HepG2 (cell line): ENCODE measurements at regions not wholly inside any gene's neighbourhood (a gene's known extent, or its start where the extent isn't known, plus 50 kb on each side); places are given as distances from the start of the nearest gene placed in this dataset.

Experiments used
- ATAC-seq: fragments of 200-7000 bp; cut with Tn5 transposase; 3 replicates; pipeline ENCODE4 v1.9.1; 2020; ENCODE audit warnings: mild to moderate bottlenecking, moderate library complexity
- BruUV-seq: library from RNA; stranded (reverse); fragments of 400-500 nt; replicated peaks from 2 replicates; lab custom pipeline; 2021; lab: Mats Ljungman, UMichigan
- CTCF ChIA-PET: fragments of 300-600 bp; formaldehyde crosslinking; extraction: SDS; loops from one replicate; lab custom pipeline; 2021; ENCODE audit warnings: low total read pairs, inconsistent platforms, low intra/inter-chr PET ratio; lab: Yijun Ruan, JAX
- POLR2A ChIA-PET: fragments of 350-600 bp; sonication (Branson Sonifier 250); formaldehyde crosslinking; loops from one replicate; lab custom pipeline; 2020; ENCODE audit warnings: antibody characterized with exemption, inconsistent platforms; lab: Yijun Ruan, JAX
- DNase-seq: peaks from one replicate; pipeline ENCODE4 v3.0.0-alpha.2; 2015; ENCODE audit warnings: low spot score
- FAIRE-seq: peaks from 3 replicates; lab custom pipeline; 2011; peaks lifted over from hg19 to GRCh38; lab: Jason Lieb, UNC
- H2AFZ ChIP-seq: one replicate; pipeline ENCODE4 v1.6.1; 2011; ENCODE audit warnings: low read length, inconsistent platforms
- H3K27ac ChIP-seq: fragments of 300-600 bp; 3 replicates; pipeline ENCODE4 v1.8.0; 2011; ENCODE audit warnings: mixed run types, mild to moderate bottlenecking, mixed read lengths, low read length, inconsistent platforms; ENCODE audit not compliant: insufficient read depth; ENCODE audit errors: extremely low read length
- H3K27me3 ChIP-seq, 2 experiments: fragments of 200-600 bp in 1 of 2; 2 replicates in 1 of 2; 3 replicates in 1 of 2; pipeline versions ENCODE4 v1.6.0 to v1.8.0; 2011; ENCODE audit warnings: low read length in 2 of 2, mild to moderate bottlenecking in 2 of 2, moderate library complexity in 2 of 2, inconsistent platforms in 1 of 2; ENCODE audit not compliant: insufficient read depth in 2 of 2, control insufficient read depth in 1 of 2
- H3K36me3 ChIP-seq, 2 experiments: fragments of 200-600 bp in 1 of 2; replicated peaks in 1 of 2; 2 replicates in 1 of 2; 3 replicates in 1 of 2; pipeline versions ENCODE4 v1.5.1 to v1.8.0; 2011; ENCODE audit warnings: low read length in 2 of 2, inconsistent platforms in 1 of 2; ENCODE audit not compliant: insufficient read depth in 2 of 2, control insufficient read depth in 1 of 2
- H3K4me1 ChIP-seq: 2 replicates; pipeline ENCODE4 v1.5.1; 2012; ENCODE audit warnings: low read length, inconsistent platforms; ENCODE audit not compliant: insufficient read depth
- H3K4me2 ChIP-seq: 2 replicates; pipeline ENCODE4 v1.6.0; 2011; ENCODE audit warnings: low read depth, low read length, inconsistent platforms
- H3K4me3 ChIP-seq, 3 experiments: fragments of 200-600 bp in 1 of 3; sonication (generic), shearing (Covaris generic) in 1 of 3; replicated peaks in 1 of 3; 2 replicates each; pipeline ENCODE4 v1.5.1; 2011 to 2016; ENCODE audit warnings: low read length in 3 of 3, inconsistent platforms in 2 of 3, low read depth in 2 of 3, mild to moderate bottlenecking in 2 of 3, control low read depth in 1 of 3, mixed read lengths in 1 of 3; ENCODE audit not compliant: insufficient read depth in 1 of 3
- H3K79me2 ChIP-seq: one replicate; pipeline ENCODE4 v1.6.1; 2011; ENCODE audit warnings: low read length, inconsistent platforms; ENCODE audit not compliant: insufficient read depth
- H3K9ac ChIP-seq: 2 replicates; pipeline ENCODE4 v1.6.0; 2011; ENCODE audit warnings: mild to moderate bottlenecking, low read depth, low read length, inconsistent platforms; ENCODE audit not compliant: insufficient read depth
- H3K9me3 ChIP-seq: 2 replicates; pipeline ENCODE4 v1.5.1; 2012; ENCODE audit warnings: mild to moderate bottlenecking, low read length
- H4K20me1 ChIP-seq: 2 replicates; pipeline ENCODE4 v1.6.0; 2011; ENCODE audit warnings: inconsistent platforms, mild to moderate bottlenecking, low read length, moderate library complexity; ENCODE audit not compliant: insufficient read depth
- ARID4A ChIP-seq: sonication (generic); formaldehyde crosslinking; IDR thresholded peaks from 2 replicates; pipeline ENCODE4 v1.5.0; 2020; ENCODE audit warnings: mild to moderate bottlenecking, missing genetic modification reagents, borderline replicate concordance
- WGBS: methylation state at CpG from one replicate; pipeline ENCODE4 v1.1.6; 2017; ENCODE audit warnings: low lambda C conversion rate; 5-methylcytosine and 5-hydroxymethylcytosine counted together
- in situ Hi-C: cut with HindIII; loops from 2 replicates; pipeline ENCODE4 v1.10.0; 2017; ENCODE audit warnings: low pct_unique_long_range_greater_than_20kb; ENCODE audit not compliant: extremely low pct_ligation_motif_present
- intact Hi-C: fragments of 100-400 bp; cut with micrococcal nuclease; formaldehyde crosslinking; loops from one replicate; pipeline ENCODE4 v1.10.0; 2022; ENCODE audit not compliant: unreplicated experiment
- TF ChIP-seq, protein P1 (sequence below): sonication (generic); formaldehyde crosslinking; IDR thresholded peaks from 2 replicates; pipeline ENCODE4 v1.4.0; 2020; ENCODE audit warnings: missing genetic modification reagents
- TF ChIP-seq, protein P2 (sequence below): fragments of 450-650 bp; IDR thresholded peaks from 2 replicates; pipeline ENCODE4 v1.6.1; 2017

DNA sequence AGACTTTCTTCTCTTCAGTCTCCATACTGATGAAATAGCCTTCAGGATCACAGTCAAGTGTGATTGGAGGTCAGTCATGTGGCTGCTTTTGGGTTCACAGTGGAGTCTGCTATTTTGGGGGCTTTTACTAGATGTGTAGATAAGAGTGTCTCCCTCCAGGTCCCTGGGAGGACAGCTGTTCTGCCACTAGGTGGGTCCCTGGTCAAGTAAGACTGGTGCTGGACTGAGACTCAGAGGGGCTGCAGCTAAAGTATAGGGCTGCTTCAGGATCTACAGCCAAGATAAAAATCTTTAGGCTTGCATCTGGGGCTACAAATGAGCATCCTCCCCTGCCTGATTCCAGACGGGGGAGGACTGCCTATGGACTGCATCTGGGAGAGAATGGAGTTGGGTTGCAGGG, 200.7 kb upstream of the ANKRD50 start:
- CTCF ChIA-PET, result no interaction called here
- in situ Hi-C loops, result no loop called here
- intact Hi-C loops, result no loop called here
- H3K27me3 ChIP-seq, result no peaks in the 10 kb centered on the region
- ATAC-seq, result no peak
- no TSS peak for BruUV-seq
- H3K4me2 ChIP-seq, result no peak overlapping the region
- peaks cover 22% of the 10 kb centered on the region for H3K9me3 ChIP-seq
- H3K4me1 ChIP-seq, result no peaks in the 10 kb centered on the region
- no peaks in the 10 kb centered on the region for H3K79me2 ChIP-seq
- no peak overlapping the region for H3K9ac ChIP-seq
- H3K36me3 ChIP-seq, result no peaks in the 10 kb centered on the region
- no peak for FAIRE-seq
- no peak for TF ChIP-seq ARID4A (CRISPR knock-in tag)
- TF ChIP-seq, protein P1, sequence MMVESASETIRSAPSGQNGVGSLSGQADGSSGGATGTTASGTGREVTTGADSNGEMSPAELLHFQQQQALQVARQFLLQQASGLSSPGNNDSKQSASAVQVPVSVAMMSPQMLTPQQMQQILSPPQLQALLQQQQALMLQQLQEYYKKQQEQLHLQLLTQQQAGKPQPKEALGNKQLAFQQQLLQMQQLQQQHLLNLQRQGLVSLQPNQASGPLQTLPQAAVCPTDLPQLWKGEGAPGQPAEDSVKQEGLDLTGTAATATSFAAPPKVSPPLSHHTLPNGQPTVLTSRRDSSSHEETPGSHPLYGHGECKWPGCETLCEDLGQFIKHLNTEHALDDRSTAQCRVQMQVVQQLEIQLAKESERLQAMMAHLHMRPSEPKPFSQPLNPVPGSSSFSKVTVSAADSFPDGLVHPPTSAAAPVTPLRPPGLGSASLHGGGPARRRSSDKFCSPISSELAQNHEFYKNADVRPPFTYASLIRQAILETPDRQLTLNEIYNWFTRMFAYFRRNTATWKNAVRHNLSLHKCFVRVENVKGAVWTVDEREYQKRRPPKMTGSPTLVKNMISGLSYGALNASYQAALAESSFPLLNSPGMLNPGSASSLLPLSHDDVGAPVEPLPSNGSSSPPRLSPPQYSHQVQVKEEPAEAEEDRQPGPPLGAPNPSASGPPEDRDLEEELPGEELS (CRISPR knock-in tag), result no peak
- TF ChIP-seq, protein P2, sequence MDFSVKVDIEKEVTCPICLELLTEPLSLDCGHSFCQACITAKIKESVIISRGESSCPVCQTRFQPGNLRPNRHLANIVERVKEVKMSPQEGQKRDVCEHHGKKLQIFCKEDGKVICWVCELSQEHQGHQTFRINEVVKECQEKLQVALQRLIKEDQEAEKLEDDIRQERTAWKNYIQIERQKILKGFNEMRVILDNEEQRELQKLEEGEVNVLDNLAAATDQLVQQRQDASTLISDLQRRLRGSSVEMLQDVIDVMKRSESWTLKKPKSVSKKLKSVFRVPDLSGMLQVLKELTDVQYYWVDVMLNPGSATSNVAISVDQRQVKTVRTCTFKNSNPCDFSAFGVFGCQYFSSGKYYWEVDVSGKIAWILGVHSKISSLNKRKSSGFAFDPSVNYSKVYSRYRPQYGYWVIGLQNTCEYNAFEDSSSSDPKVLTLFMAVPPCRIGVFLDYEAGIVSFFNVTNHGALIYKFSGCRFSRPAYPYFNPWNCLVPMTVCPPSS, result no peak
- no peak for DNase-seq
- POLR2A ChIA-PET, result no interaction called here
- no peak overlapping the region for H3K27ac ChIP-seq
- H3K4me3 ChIP-seq, result no peak overlapping the region
- no peak overlapping the region for H2AFZ ChIP-seq
- H4K20me1 ChIP-seq, result no peaks in the 10 kb centered on the region
- no CpG with 5 or more reads among the region's 1 CpG for WGBS
